H1 (cell line): ENCODE measurements at regions not wholly inside any gene's neighbourhood (a gene's known extent, or its start where the extent isn't known, plus 50 kb on each side); places are given as distances from the start of the nearest gene placed in this dataset.

Experiments used
- CTCF ChIA-PET: fragments of 300-600 bp; sonication (Branson Sonifier 250); formaldehyde crosslinking; loops from one replicate; lab custom pipeline; 2021; ENCODE audit not compliant: partially characterized antibody; lab: Charles Lee
- POLR2A ChIA-PET: fragments of 300-600 bp; sonication (Branson Sonifier 250); formaldehyde crosslinking; loops from one replicate; lab custom pipeline; 2021; ENCODE audit warnings: inconsistent platforms; ENCODE audit not compliant: partially characterized antibody; lab: Charles Lee
- DNase-seq, 2 experiments: peaks; one replicate each; pipeline versions ENCODE4 v3.0.0 to v3.0.0-alpha.2; 2010 to 2022; ENCODE audit warnings: low spot score in 2 of 2, low read depth in 1 of 2, mixed read lengths in 1 of 2
- FAIRE-seq: peaks from 2 replicates; lab custom pipeline; 2011; peaks lifted over from hg19 to GRCh38; lab: Jason Lieb, UNC
- H2AFZ ChIP-seq: 2 replicates; pipeline ENCODE4 v1.8.1; 2012; ENCODE audit warnings: low read length, inconsistent platforms
- H2AK5ac ChIP-seq: 2 replicates; pipeline ENCODE4 v1.6.1; 2013; ENCODE audit warnings: low read depth, low read length
- H2BK120ac ChIP-seq: replicated peaks from 2 replicates; pipeline ENCODE3; 2013; ENCODE audit warnings: low read depth, low read length, inconsistent platforms
- H2BK12ac ChIP-seq: 2 replicates; pipeline ENCODE4 v1.6.1; 2013; ENCODE audit warnings: low read depth, low read length
- H2BK15ac ChIP-seq: 2 replicates; pipeline ENCODE4 v1.6.1; 2013; ENCODE audit warnings: low read length
- H2BK20ac ChIP-seq: 2 replicates; pipeline ENCODE4 v1.6.1; 2013; ENCODE audit warnings: low read length
- H2BK5ac ChIP-seq: 2 replicates; pipeline ENCODE4 v1.6.1; 2013; ENCODE audit warnings: low read depth, low read length
- H3K14ac ChIP-seq: 2 replicates; pipeline ENCODE4 v1.6.1; 2013; ENCODE audit warnings: inconsistent platforms; ENCODE audit not compliant: insufficient read length
- H3K18ac ChIP-seq: 2 replicates; pipeline ENCODE4 v1.6.1; 2013; ENCODE audit warnings: low read length; ENCODE audit errors: extremely low read depth
- H3K23ac ChIP-seq: 2 replicates; pipeline ENCODE4 v1.6.1; 2013; ENCODE audit warnings: inconsistent platforms; ENCODE audit not compliant: insufficient read length
- H3K23me2 ChIP-seq: 2 replicates; pipeline ENCODE4 v1.6.1; 2013; ENCODE audit warnings: low read depth, low read length
- H3K27ac ChIP-seq: 2 replicates; pipeline ENCODE4 v1.6.1; 2011; ENCODE audit warnings: low read depth, low read length, inconsistent platforms
- H3K27me3 ChIP-seq, 4 experiments: replicated peaks in 1 of 4; 1 replicate in 1 of 4; 2 replicates in 3 of 4; pipeline versions ENCODE4 v1.6.1 to v1.8.1; 2011 to 2013; ENCODE audit warnings: low read length in 3 of 4, mild to moderate bottlenecking in 3 of 4, inconsistent platforms in 2 of 4, mixed read lengths in 2 of 4, moderate library complexity in 1 of 4; ENCODE audit not compliant: control insufficient read depth in 3 of 4, insufficient read depth in 3 of 4; ENCODE audit errors: extremely low read depth in 1 of 4
- H3K36me3 ChIP-seq, 4 experiments: 2 replicates each; pipeline versions ENCODE4 v1.6.1 to v1.8.1; 2011 to 2013; ENCODE audit warnings: mild to moderate bottlenecking in 4 of 4, low read length in 3 of 4, moderate library complexity in 2 of 4, control low read depth in 1 of 4, inconsistent platforms in 1 of 4; ENCODE audit not compliant: insufficient read depth in 4 of 4, control insufficient read depth in 2 of 4
- H3K4ac ChIP-seq: replicated peaks from 2 replicates; pipeline ENCODE3; 2013; ENCODE audit warnings: low read length, low read depth, mixed read lengths, inconsistent platforms; ENCODE audit not compliant: insufficient read length
- H3K4me1 ChIP-seq, 4 experiments: replicated peaks in 1 of 4; 1 replicate in 1 of 4; 2 replicates in 3 of 4; pipeline versions ENCODE4 v1.6.1 to v1.8.1; 2011 to 2013; ENCODE audit warnings: low read length in 3 of 4, inconsistent platforms in 2 of 4, mixed read lengths in 1 of 4; ENCODE audit not compliant: insufficient read depth in 4 of 4, control insufficient read depth in 3 of 4
- H3K4me2 ChIP-seq, 2 experiments: 2 replicates each; pipeline versions ENCODE4 v1.6.1 to v1.8.1; 2011 to 2013; ENCODE audit warnings: low read depth in 2 of 2, low read length in 2 of 2, control low read depth in 1 of 2, inconsistent platforms in 1 of 2, mild to moderate bottlenecking in 1 of 2; ENCODE audit not compliant: insufficient read depth in 1 of 2
- H3K4me3 ChIP-seq, 4 experiments: fragments of 200-600, 300-600 bp in 1 of 4; sonication (generic), shearing (Covaris generic), sonication (Bioruptor Twin) in 1 of 4; 2 replicates each; pipeline versions ENCODE4 v1.5.1 to v1.8.1; 2011 to 2016; ENCODE audit warnings: low read length in 4 of 4, low read depth in 3 of 4, control low read depth in 2 of 4, inconsistent platforms in 2 of 4, mild to moderate bottlenecking in 2 of 4, mixed read lengths in 1 of 4, moderate library complexity in 1 of 4; ENCODE audit not compliant: insufficient read depth in 2 of 4; ENCODE audit errors: extremely low read depth in 1 of 4
- H3K56ac ChIP-seq: replicated peaks from 2 replicates; pipeline ENCODE3; 2013; ENCODE audit warnings: low read depth, mild to moderate bottlenecking, mixed read lengths, low read length, inconsistent platforms; ENCODE audit not compliant: insufficient read length
- H3K79me1 ChIP-seq: 2 replicates; pipeline ENCODE4 v1.6.1; 2013; ENCODE audit warnings: low read depth, low read length, control low read depth
- H3K79me2 ChIP-seq, 2 experiments: 2 replicates each; pipeline versions ENCODE4 v1.6.1 to v1.8.1; 2012 to 2013; ENCODE audit warnings: low read length in 2 of 2, mild to moderate bottlenecking in 2 of 2, inconsistent platforms in 1 of 2; ENCODE audit not compliant: insufficient read depth in 2 of 2, control insufficient read depth in 1 of 2
- H3K9ac ChIP-seq, 4 experiments: replicated peaks in 1 of 4; 1 replicate in 1 of 4; 2 replicates in 3 of 4; pipeline versions ENCODE4 v1.6.1 to v1.8.1; 2011 to 2013; ENCODE audit warnings: low read depth in 3 of 4, low read length in 3 of 4, control low read depth in 2 of 4, mild to moderate bottlenecking in 2 of 4, moderate library complexity in 2 of 4, inconsistent platforms in 1 of 4; ENCODE audit errors: extremely low read depth in 1 of 4
- H3K9me3 ChIP-seq, 2 experiments: 2 replicates each; pipeline versions ENCODE4 v1.6.1 to v1.8.1; 2012 to 2013; ENCODE audit warnings: mild to moderate bottlenecking in 2 of 2, moderate library complexity in 2 of 2, control low read depth in 1 of 2, inconsistent platforms in 1 of 2, low read depth in 1 of 2, low read length in 1 of 2, mixed read lengths in 1 of 2; ENCODE audit not compliant: insufficient read depth in 2 of 2
- H4K20me1 ChIP-seq, 2 experiments: replicated peaks in 1 of 2; 2 replicates each; pipeline versions ENCODE3 to v1.8.1; 2011 to 2013; ENCODE audit warnings: inconsistent platforms in 2 of 2, low read length in 2 of 2, mild to moderate bottlenecking in 1 of 2; ENCODE audit not compliant: insufficient read depth in 2 of 2, control insufficient read depth in 1 of 2
- H4K5ac ChIP-seq: 2 replicates; pipeline ENCODE4 v1.6.1; 2013; ENCODE audit warnings: low read length, low read depth, mixed read lengths, inconsistent platforms; ENCODE audit not compliant: insufficient read length
- H4K8ac ChIP-seq: 2 replicates; pipeline ENCODE4 v1.8.0; 2013; ENCODE audit warnings: mild to moderate bottlenecking, moderate library complexity, low read length, inconsistent platforms; ENCODE audit not compliant: insufficient read depth; ENCODE audit errors: extremely low read depth
- H4K91ac ChIP-seq: replicated peaks from 2 replicates; pipeline ENCODE3; 2013; ENCODE audit warnings: low read length, mixed read lengths, inconsistent platforms; ENCODE audit not compliant: insufficient read length
- ASH2L ChIP-seq: fragments of 200-600, 300-600 bp; sonication (generic); IDR thresholded peaks from one replicate; pipeline ENCODE4 v1.7.1; 2017; ENCODE audit warnings: low read length
- BCL11A ChIP-seq, 2 experiments: IDR thresholded peaks; one replicate each; pipeline ENCODE4 v1.6.1; 2011; ENCODE audit warnings: low read depth in 2 of 2, low read length in 2 of 2, mild to moderate bottlenecking in 2 of 2
- CBX8 ChIP-seq: fragments of 300-800, 300-1000 bp; sonication (generic); IDR thresholded peaks from 2 replicates; pipeline ENCODE4 v1.7.1; 2016; ENCODE audit warnings: low read depth, low read length, borderline replicate concordance
- JUND ChIP-seq: IDR thresholded peaks from 2 replicates; pipeline ENCODE4 v1.6.1; 2011; ENCODE audit warnings: mild to moderate bottlenecking, improper control_type of control experiment, low read length
- POLR2A ChIP-seq, 2 experiments: IDR thresholded peaks; 1 replicate in 1 of 2; 2 replicates in 1 of 2; pipeline ENCODE4 v1.6.1; 2011; ENCODE audit warnings: low read depth in 2 of 2, low read length in 2 of 2, mild to moderate bottlenecking in 2 of 2; ENCODE audit errors: control extremely low read depth in 1 of 2
- POU5F1 ChIP-seq: IDR thresholded peaks from 2 replicates; pipeline ENCODE4 v1.6.1; 2011; ENCODE audit warnings: low read depth, mild to moderate bottlenecking, low read length, moderate library complexity
- RAD21 ChIP-seq, 2 experiments: IDR thresholded peaks in 1 of 2; conservative IDR thresholded peaks in 1 of 2; 2 replicates each; pipeline ENCODE4 v1.6.1; 2011; ENCODE audit warnings: low read depth in 2 of 2, low read length in 2 of 2, improper control_type of control experiment in 1 of 2, inconsistent platforms in 1 of 2, mild to moderate bottlenecking in 1 of 2, moderate library complexity in 1 of 2
- RBBP5 ChIP-seq: IDR thresholded peaks from 2 replicates; pipeline ENCODE4 v1.7.1; 2012; ENCODE audit warnings: low read depth, mild to moderate bottlenecking, inconsistent platforms, low read length, moderate library complexity, borderline replicate concordance
- SAP30 ChIP-seq: fragments of 300-600 bp; sonication (generic); IDR thresholded peaks from 2 replicates; pipeline ENCODE4 v1.7.1; 2012; ENCODE audit warnings: low read length, moderate library complexity, mild to moderate bottlenecking, inconsistent platforms; ENCODE audit not compliant: insufficient read depth, insufficient replicate concordance
- SIN3A ChIP-seq, 2 experiments: IDR thresholded peaks in 1 of 2; conservative IDR thresholded peaks in 1 of 2; 2 replicates each; pipeline ENCODE4 v1.6.1; 2011 to 2012; ENCODE audit warnings: low read length in 2 of 2, improper control_type of control experiment in 1 of 2, low read depth in 1 of 2, mild to moderate bottlenecking in 1 of 2
- SIX5 ChIP-seq: IDR thresholded peaks from 2 replicates; pipeline ENCODE4 v1.6.1; 2011; ENCODE audit warnings: mild to moderate bottlenecking, low read depth, low read length
- SP2 ChIP-seq: IDR thresholded peaks from 2 replicates; pipeline ENCODE4 v1.6.1; 2012; ENCODE audit warnings: mild to moderate bottlenecking, low read length, inconsistent platforms
- TBP ChIP-seq: IDR thresholded peaks from 2 replicates; pipeline ENCODE4 v1.6.1; 2011; ENCODE audit warnings: low read depth, low read length, improper control_type of control experiment
- WGBS, 2 experiments: shearing (Covaris generic) in 1 of 2; methylation state at CpG; one replicate each; pipeline versions ENCODE4 v1.1.6 to v1.1.7; 2013 to 2015; ENCODE audit warnings: low lambda C conversion rate in 2 of 2, mixed read lengths in 2 of 2, inconsistent platforms in 1 of 2, low coverage in 1 of 2, missing lambda C conversion rate in 1 of 2; ENCODE audit not compliant: insufficient replicate concordance in 2 of 2, insufficient coverage in 1 of 2, insufficient read length in 1 of 2; ENCODE audit errors: extremely low coverage in 1 of 2, missing lambda C conversion rate in 1 of 2; 5-methylcytosine and 5-hydroxymethylcytosine counted together
- TF ChIP-seq, protein P1 (sequence below): IDR thresholded peaks from 2 replicates; pipeline ENCODE4 v1.6.1; 2012; ENCODE audit warnings: inconsistent platforms

DNA sequence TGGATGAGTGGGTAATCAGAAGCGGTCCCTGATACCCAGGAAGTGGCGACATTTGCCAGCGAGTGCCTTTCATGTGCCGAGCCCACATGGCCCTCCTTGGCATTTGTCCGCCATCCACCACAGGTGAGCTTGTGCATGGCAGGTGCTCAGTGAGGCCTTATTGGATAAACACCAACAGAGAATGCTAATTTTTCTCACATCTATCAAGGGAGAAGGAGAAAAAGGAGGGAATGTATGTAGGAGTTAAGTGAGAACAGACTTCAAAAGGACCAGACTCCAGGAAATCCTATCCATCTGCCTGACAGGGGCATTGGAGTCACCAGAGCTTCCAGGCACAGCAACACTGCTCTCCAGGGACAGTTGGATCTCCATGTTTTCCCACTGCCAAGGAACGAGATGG, 143.5 kb upstream of the ZMIZ1 start:
- Histone ChIP-seq H4K20me1 (no peaks in the 10 kb centered on the region), H3K36me3 (no peaks in the 10 kb centered on the region), H3K23ac (no peak overlapping the region), H3K27me3 (no peaks in the 10 kb centered on the region; a peak in 1 of 7 replicates), H2BK5ac (no peak overlapping the region), H3K56ac (no peak overlapping the region), H4K8ac (no peak overlapping the region), H3K14ac (no peak overlapping the region), H4K91ac (no peak overlapping the region), H4K5ac (no peak overlapping the region), H2BK20ac (no peak overlapping the region), H3K18ac (no peak overlapping the region), H3K4me3 (no peak overlapping the region), H2BK120ac (no peak overlapping the region), H2BK12ac (0 out of 2 replicates have a peak overlapping the region, but pooled peaks have one; percentile 9), H2AK5ac (no peak overlapping the region), H3K4ac (no peak overlapping the region), H3K23me2 (no peaks in the 10 kb centered on the region), H3K79me2 (no peaks in the 10 kb centered on the region), H3K9me3 (no peaks in the 10 kb centered on the region), H3K79me1 (no peaks in the 10 kb centered on the region), H2BK15ac (peak overlapping the region; percentile 29; the same call in 1 of the 2 replicates), H3K4me2 (no peak overlapping the region), H3K9ac (no peak overlapping the region), H3K27ac (no peak overlapping the region), H2AFZ (no peak overlapping the region), H3K4me1 (peaks cover 0 to 8% (median 4%) of the 10 kb centered on the region in 4 experiments; a peak in 4 of 7 replicates)
- ChIA-PET CTCF (interaction anchor here (2.0 kb wide), 1 partner anchor 31 kb away, joined by 6 read pairs; no protein-coding TSS in a partner anchor), POLR2A (interaction anchor here (1.1 kb wide), 1 partner anchor 43 kb away, joined by 3 read pairs; no protein-coding TSS in a partner anchor)
- DNase-seq (no peak), FAIRE-seq (no peak)
- 86% methylated on average over 6 of the region's 6 CpGs; no CpG with 5 or more reads in 1 of the 2 experiments for WGBS, 2 experiments
- TF ChIP-seq RAD21 (IDR thresholded peaks at IDR 0.05 in 1 of 2, conservative IDR thresholded peaks at IDR 0.05 in 1 of 2; ENCODE audit: low read depth in 2 of 2, low read length in 2 of 2) (no peak), SIN3A (conservative IDR thresholded peaks at IDR 0.05 in 1 of 2, IDR thresholded peaks at IDR 0.05 in 1 of 2; ENCODE audit: low read depth in 1 of 2, low read length in 2 of 2) (no peak), POU5F1 (no peak), BCL11A (IDR thresholded peaks at IDR 0.05; ENCODE audit: low read depth in 2 of 2, low read length in 2 of 2) (no peak), POLR2A (IDR thresholded peaks at IDR 0.05; ENCODE audit: control extremely low read depth in 1 of 2, low read depth in 2 of 2, low read length in 2 of 2) (no peak), JUND (no peak), ASH2L (no peak), RBBP5 (no peak), SP2 (no peak), SIX5 (no peak), SAP30 (no peak), CBX8 (no peak), TBP (no peak)
- TF ChIP-seq, protein P1, sequence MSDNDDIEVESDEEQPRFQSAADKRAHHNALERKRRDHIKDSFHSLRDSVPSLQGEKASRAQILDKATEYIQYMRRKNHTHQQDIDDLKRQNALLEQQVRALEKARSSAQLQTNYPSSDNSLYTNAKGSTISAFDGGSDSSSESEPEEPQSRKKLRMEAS = peak; percentile 50; the same call in 1 of the 2 replicates
